Gastroesophageal sphincter (tissue), 3 donors: ENCODE measurements at regions not wholly inside any gene's neighbourhood (a gene's known extent, or its start where the extent isn't known, plus 50 kb on each side); places are given as distances from the start of the nearest gene placed in this dataset.

Source experiments
- CTCF ChIP-seq, 4 experiments: fragments of 200-600 bp in 2 of 4; fragments of 450-650 bp in 2 of 4; sonication (generic) in 1 of 4; IDR thresholded peaks; one replicate each; pipeline ENCODE4 v1.5.1; 2017 to 2019; ENCODE audit warnings: antibody characterized with exemption in 4 of 4, mild to moderate bottlenecking in 2 of 4, moderate library complexity in 2 of 4
- POLR2A ChIP-seq, 2 donors: fragments of 450-650 bp; IDR thresholded peaks; one replicate each; pipeline ENCODE4 v1.6.1; 2017; ENCODE audit warnings: antibody characterized with exemption in 2 of 2, mild to moderate bottlenecking in 2 of 2, moderate library complexity in 1 of 2
- POLR2AphosphoS5 ChIP-seq: sonication (generic); formaldehyde crosslinking; IDR thresholded peaks from one replicate; pipeline ENCODE4 v1.6.1; 2017; ENCODE audit warnings: antibody characterized with exemption

- no peak for TF ChIP-seq CTCF (IDR thresholded peaks at IDR 0.05)
- no peak for TF ChIP-seq POLR2AphosphoS5
- no peak for TF ChIP-seq POLR2A (IDR thresholded peaks at IDR 0.05)
Observed at GRCh38 chr15:70528816-70529215, 234.5 kb downstream of the UACA start.
